T-helper 1 cell treated with Interleukin-12 subunit alpha and Interleukin-12 subunit beta and Interleukin-4 antibody, amounts not matched to agents 30 μg/mL and 1 μg/mL, for 36 hours (primary cell): ENCODE measurements at regions not wholly inside any gene's neighbourhood (a gene's known extent, or its start where the extent isn't known, plus 50 kb on each side); places are given as distances from the start of the nearest gene placed in this dataset.
"Not testable (repeated sequence)": the region's sequence is repeated elsewhere in the genome, so short reads cannot be mapped to it uniquely, and the experiment has no call there.

Source experiments
- H3K27ac Mint-ChIP-seq: one replicate; pipeline ENCODE4 v1.8.0; 2021; ENCODE audit warnings: mild to moderate bottlenecking, mixed read lengths
- H3K27me3 Mint-ChIP-seq: one replicate; pipeline ENCODE4 v1.8.0; 2021; ENCODE audit warnings: low read depth, mixed read lengths
- H3K36me3 Mint-ChIP-seq: one replicate; pipeline ENCODE4 v1.8.0; 2021; ENCODE audit warnings: low read depth, mixed read lengths
- H3K4me1 Mint-ChIP-seq: one replicate; pipeline ENCODE4 v1.8.0; 2021; ENCODE audit warnings: low read depth, mixed read lengths
- H3K4me3 Mint-ChIP-seq: one replicate; pipeline ENCODE4 v1.8.0; 2021; ENCODE audit warnings: mild to moderate bottlenecking, moderate library complexity, mixed read lengths
- H3K9me3 Mint-ChIP-seq: one replicate; pipeline ENCODE4 v1.8.0; 2021; ENCODE audit warnings: mixed read lengths

GRCh38 chr6:167687116-167687725, 139.5 kb upstream of the AFDN start:
- peaks cover 2% of the 10 kb centered on the region for H3K36me3 Mint-ChIP-seq
- no peak overlapping the region for H3K4me3 Mint-ChIP-seq
- peaks cover 6% of the 10 kb centered on the region for H3K9me3 Mint-ChIP-seq
- no peak overlapping the region for H3K27ac Mint-ChIP-seq
- no peaks in the 10 kb centered on the region for H3K4me1 Mint-ChIP-seq
- peaks cover 78% of the 10 kb centered on the region for H3K27me3 Mint-ChIP-seq

DNA sequence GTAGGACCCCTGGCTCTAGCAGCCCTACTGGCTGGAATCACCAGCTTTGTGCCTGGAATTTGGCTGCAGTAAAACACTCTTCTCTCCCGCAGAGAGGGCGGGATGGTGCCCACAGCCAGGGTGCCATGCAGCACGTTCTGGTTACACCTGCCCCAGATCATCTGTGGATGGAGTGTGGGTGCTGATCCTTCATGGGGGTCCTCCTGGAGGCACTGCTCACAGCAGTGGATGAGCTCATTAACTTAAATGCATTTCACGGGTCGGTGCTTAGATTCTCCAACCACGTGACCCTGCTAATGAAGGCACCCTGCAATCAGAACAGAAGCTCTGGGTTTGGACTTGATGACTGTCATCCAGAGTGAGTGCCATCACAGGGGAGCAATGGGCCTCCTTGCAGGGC, 138.6 kb upstream of the AFDN start:
- Mint-ChIP-seq H3K27ac (no peak overlapping the region), H3K4me1 (no peaks in the 10 kb centered on the region), H3K9me3 (peaks cover 6% of the 10 kb centered on the region), H3K36me3 (peaks cover 2% of the 10 kb centered on the region), H3K27me3 (peaks cover 74% of the 10 kb centered on the region), H3K4me3 (no peak overlapping the region)

DNA sequence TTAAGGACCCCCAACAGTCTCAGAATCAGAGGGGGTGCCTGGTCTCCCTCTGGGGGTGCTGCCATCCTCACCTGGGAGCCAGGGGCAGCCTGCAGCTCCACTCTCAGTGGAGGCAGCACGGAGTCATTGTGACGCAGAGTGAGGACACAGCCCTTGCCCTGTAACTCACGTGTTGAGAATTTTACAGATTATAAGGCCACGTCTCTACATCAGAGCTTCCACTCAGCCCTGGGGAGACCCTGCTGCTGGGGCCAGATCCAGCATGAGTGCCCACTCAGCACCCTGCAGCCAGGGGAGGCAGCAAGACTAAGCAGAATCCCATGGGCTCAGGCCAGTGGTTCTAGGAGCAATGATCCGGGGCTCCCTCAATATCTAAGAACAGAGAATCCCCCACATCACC, 137.4 kb upstream of the AFDN start:
- Mint-ChIP-seq H3K9me3 (peaks cover 6% of the 10 kb centered on the region), H3K4me1 (no peaks in the 10 kb centered on the region), H3K4me3 (no peak overlapping the region), H3K36me3 (peaks cover 2% of the 10 kb centered on the region), H3K27me3 (peaks cover 74% of the 10 kb centered on the region), H3K27ac (no peak overlapping the region)

GRCh38 chr6:167689751-167690150, 137.0 kb upstream of the AFDN start:
- H3K27ac Mint-ChIP-seq: no peak overlapping the region
- no peak overlapping the region for H3K4me3 Mint-ChIP-seq
- H3K27me3 Mint-ChIP-seq: peaks cover 73% of the 10 kb centered on the region
- peaks cover 6% of the 10 kb centered on the region for H3K9me3 Mint-ChIP-seq
- H3K36me3 Mint-ChIP-seq: peaks cover 2% of the 10 kb centered on the region
- H3K4me1 Mint-ChIP-seq: no peaks in the 10 kb centered on the region

DNA sequence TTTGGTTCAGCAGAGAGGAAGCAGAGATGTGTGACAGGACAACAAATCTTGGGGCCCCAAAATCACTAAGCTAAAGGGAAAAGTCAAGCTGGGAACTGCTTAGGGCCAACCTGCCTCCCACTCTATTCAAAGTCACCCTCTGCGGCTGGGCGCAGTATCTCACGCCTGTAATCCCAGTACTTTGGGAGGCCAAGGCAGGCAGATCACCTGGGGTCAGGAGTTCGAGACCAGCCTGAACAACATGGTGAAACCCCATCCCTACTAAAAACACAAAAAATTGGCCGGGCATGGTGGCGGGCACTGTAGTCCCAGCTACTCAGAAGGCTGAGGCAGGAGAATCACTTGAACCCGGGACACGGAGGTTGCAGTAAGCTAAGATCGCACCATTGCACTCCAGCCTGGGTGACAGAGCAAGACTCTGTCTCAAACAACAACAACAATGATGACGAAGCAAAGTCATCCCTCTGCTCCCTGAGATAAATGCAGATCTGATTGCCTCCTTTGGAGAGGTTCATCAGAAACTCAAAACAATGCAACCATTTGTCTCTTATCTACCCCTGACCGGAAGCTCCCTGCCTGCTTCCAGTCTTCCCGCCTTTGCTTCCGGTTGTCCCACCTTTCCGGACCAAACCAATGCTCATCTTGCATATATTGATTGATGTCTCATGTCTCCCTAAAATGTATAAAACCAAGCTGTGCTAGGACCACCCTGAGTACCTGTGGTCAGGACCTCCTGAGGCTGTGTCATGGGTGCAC, 136.4 kb upstream of the AFDN start:
- H3K9me3 Mint-ChIP-seq, H3K36me3 Mint-ChIP-seq, H3K4me1 Mint-ChIP-seq, H3K4me3 Mint-ChIP-seq, H3K27ac Mint-ChIP-seq: not testable (repeated sequence)
- peaks cover 67% of the 10 kb centered on the region for H3K27me3 Mint-ChIP-seq

- H3K4me1 Mint-ChIP-seq: no peaks in the 10 kb centered on the region
- H3K9me3 Mint-ChIP-seq: peaks cover 6% of the 10 kb centered on the region
- H3K36me3 Mint-ChIP-seq: peaks cover 2% of the 10 kb centered on the region
- peaks cover 62% of the 10 kb centered on the region for H3K27me3 Mint-ChIP-seq
- no peak overlapping the region for H3K4me3 Mint-ChIP-seq
- H3K27ac Mint-ChIP-seq: no peak overlapping the region
Observed at GRCh38 chr6:167690931-167691330, 135.8 kb upstream of the AFDN start.

GRCh38 chr6:167691533-167692312, 135.0 kb upstream of the AFDN start:
- Mint-ChIP-seq H3K36me3 (peaks cover under 1% of the 10 kb centered on the region), H3K4me3 (no peak overlapping the region), H3K27me3 (peaks cover 60% of the 10 kb centered on the region), H3K9me3 (peaks cover 3% of the 10 kb centered on the region), H3K27ac (no peak overlapping the region), H3K4me1 (no peaks in the 10 kb centered on the region)

GRCh38 chr6:167693478-167693877, 133.2 kb upstream of the AFDN start:
- H3K9me3 Mint-ChIP-seq, H3K36me3 Mint-ChIP-seq, H3K4me1 Mint-ChIP-seq, H3K27ac Mint-ChIP-seq, H3K4me3 Mint-ChIP-seq: not testable (repeated sequence)
- peaks cover 42% of the 10 kb centered on the region for H3K27me3 Mint-ChIP-seq

GRCh38 chr6:167695831-167696230, 130.9 kb upstream of the AFDN start:
- H3K4me3 Mint-ChIP-seq: no peak overlapping the region
- H3K9me3 Mint-ChIP-seq: no peaks in the 10 kb centered on the region
- H3K4me1 Mint-ChIP-seq: peaks cover 20% of the 10 kb centered on the region
- peaks cover 5% of the 10 kb centered on the region for H3K36me3 Mint-ChIP-seq
- H3K27ac Mint-ChIP-seq: no peak overlapping the region
- peaks cover 41% of the 10 kb centered on the region for H3K27me3 Mint-ChIP-seq

- H3K4me3 Mint-ChIP-seq: no peak overlapping the region
- no peak overlapping the region for H3K27ac Mint-ChIP-seq
- peaks cover 5% of the 10 kb centered on the region for H3K36me3 Mint-ChIP-seq
- peaks cover 23% of the 10 kb centered on the region for H3K4me1 Mint-ChIP-seq
- no peaks in the 10 kb centered on the region for H3K9me3 Mint-ChIP-seq
- H3K27me3 Mint-ChIP-seq: peaks cover 39% of the 10 kb centered on the region
Observed at GRCh38 chr6:167696296-167696695, 130.4 kb upstream of the AFDN start.

DNA sequence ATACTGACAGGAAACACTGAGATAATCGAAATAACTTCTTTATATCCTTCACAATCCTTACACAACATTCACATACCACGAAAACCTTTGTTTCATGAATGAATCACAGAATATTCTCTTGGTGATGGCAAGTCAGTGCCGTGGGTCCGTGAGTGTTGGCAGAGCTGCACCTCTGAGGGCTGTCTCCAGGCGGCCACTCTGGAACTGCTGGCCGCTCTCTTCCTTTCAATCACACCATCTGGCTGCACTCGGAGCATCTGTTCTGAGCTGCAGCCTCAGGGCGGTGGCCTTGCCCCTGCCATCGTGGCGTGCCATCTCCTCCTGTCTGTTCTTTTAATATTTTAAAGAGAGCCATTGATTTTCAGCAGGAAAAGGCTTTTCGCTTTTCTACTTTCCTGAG, 129.4 kb upstream of the AFDN start:
- Mint-ChIP-seq H3K27ac (no peak overlapping the region), H3K27me3 (peaks cover 33% of the 10 kb centered on the region), H3K9me3 (no peaks in the 10 kb centered on the region), H3K36me3 (peaks cover 5% of the 10 kb centered on the region), H3K4me1 (peaks cover 25% of the 10 kb centered on the region), H3K4me3 (no peak overlapping the region)

DNA sequence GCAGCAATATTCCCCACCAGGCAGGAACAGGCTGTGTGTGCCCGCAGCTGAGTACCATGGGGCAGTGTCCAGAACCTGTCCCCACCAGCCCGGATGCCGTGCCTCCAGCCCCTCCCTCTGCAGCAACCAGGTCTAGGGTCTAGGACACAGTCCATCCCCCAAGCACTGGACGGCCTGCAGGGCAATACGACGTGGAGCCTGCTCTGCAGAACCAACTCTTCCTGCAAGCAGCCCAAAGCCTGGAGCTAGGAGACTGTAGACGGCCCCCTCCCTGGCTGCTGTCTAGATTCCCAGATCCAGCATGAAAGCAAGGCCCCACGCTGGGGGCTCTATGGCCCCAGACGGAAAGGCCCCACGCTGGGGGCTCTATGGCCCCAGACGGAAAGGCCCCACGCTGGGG, 128.2 kb upstream of the AFDN start:
- no peaks in the 10 kb centered on the region for H3K9me3 Mint-ChIP-seq
- peaks cover 25% of the 10 kb centered on the region for H3K4me1 Mint-ChIP-seq
- no peak overlapping the region for H3K27ac Mint-ChIP-seq
- H3K27me3 Mint-ChIP-seq: peaks cover 27% of the 10 kb centered on the region
- no peak overlapping the region for H3K4me3 Mint-ChIP-seq
- H3K36me3 Mint-ChIP-seq: peaks cover 5% of the 10 kb centered on the region

DNA sequence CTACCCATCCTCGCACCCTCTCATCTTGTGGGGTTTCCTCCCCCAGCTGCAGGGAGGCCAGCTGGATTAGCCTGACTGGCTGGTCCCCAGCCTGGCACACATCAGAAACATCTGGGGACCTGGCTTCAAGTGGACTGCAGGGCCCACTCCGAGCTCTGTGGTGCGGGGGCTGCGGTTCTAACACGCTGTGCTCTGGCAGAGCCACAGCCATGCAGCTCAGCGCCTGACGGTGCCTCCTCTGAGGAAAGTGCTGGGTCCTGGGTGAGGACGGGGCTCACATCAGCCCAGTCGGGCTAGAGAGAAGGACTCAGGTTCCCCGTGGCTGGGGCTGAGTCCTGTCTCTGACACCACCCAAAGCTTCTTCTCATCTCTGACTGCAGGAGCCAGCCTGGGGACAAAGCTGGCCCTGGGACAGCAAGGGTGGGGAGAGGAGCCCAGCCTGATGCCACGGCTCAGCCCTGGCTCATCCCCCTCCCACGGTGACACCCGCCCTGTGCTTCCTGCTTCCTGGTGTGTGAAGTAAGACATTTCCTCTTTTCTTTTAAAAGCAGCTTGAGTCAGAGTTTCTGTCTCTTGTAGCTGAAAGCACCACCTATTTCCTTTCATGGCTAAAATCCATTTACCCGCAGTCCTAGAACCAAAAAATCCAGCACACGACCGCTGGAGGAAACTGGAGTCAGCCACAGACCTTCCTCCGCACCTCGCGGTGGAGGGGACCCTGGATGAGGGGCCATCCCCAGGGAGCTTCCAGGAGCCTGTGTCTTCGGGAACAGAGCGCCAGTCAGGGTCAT, 127.4 kb upstream of the AFDN start:
- peaks cover 25% of the 10 kb centered on the region for H3K4me1 Mint-ChIP-seq
- H3K4me3 Mint-ChIP-seq: peak overlapping the region; percentile 69
- H3K9me3 Mint-ChIP-seq: no peaks in the 10 kb centered on the region

DNA sequence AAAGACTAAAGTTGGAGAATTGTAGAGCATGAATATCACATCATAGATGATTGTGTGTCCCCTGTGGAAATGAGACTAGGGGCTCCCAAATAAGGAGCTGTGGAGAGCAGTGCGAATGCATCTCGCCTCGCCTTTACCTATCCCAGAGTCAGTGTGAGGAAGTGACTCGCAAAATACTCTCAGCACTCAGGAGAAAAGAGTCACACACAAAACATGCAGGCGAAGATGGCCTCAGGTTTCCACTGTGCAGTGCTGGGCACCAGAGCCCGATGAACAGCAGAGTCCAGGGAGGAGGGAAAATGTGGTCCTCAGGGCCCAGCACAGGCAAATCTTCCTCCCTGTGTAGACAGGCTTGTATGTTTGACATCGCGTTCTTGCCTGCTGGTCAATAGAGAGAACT, 126.5 kb upstream of the AFDN start:
- H3K27ac Mint-ChIP-seq: peak overlapping the region; percentile 91
- H3K4me3 Mint-ChIP-seq: no peak overlapping the region
- no peaks in the 10 kb centered on the region for H3K9me3 Mint-ChIP-seq
- H3K36me3 Mint-ChIP-seq: peaks cover 5% of the 10 kb centered on the region
- H3K27me3 Mint-ChIP-seq: peaks cover 23% of the 10 kb centered on the region
- H3K4me1 Mint-ChIP-seq: peaks cover 30% of the 10 kb centered on the region

More for the DNA sequence above, 127.4 kb upstream of the AFDN start:
- Mint-ChIP-seq H3K27ac (peak overlapping the region; percentile 91), H3K27me3 (peaks cover 21% of the 10 kb centered on the region), H3K36me3 (peaks cover 5% of the 10 kb centered on the region)
